ENCODE measurements at regions not wholly inside any gene's neighbourhood (a gene's known extent, or its start where the extent isn't known, plus 50 kb on each side); places are given as distances from the start of the nearest gene placed in this dataset.

DNA sequence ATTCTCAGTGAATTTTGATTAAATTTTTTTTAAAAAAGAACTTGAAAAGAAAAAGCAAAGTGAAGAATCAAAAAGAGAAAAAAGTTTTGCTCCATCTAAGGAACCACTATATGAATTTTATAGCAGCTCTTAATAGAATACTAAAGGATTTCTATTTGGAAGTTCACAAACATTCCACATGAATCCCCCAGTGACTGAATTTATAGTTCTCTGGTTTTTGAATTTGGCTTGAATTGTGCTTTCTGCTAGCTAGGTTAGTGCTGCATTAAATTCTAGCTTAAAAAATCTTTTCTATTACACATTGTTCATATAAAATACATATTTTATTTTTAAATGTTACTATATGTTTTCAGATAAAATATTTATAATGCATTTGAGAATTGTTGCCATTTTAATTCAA, 675.4 kb downstream of the RERGL start:
- DNase-seq (ENCODE audit: insufficient read length, low spot score) = no peak
- TF ChIP-seq, protein P1, sequence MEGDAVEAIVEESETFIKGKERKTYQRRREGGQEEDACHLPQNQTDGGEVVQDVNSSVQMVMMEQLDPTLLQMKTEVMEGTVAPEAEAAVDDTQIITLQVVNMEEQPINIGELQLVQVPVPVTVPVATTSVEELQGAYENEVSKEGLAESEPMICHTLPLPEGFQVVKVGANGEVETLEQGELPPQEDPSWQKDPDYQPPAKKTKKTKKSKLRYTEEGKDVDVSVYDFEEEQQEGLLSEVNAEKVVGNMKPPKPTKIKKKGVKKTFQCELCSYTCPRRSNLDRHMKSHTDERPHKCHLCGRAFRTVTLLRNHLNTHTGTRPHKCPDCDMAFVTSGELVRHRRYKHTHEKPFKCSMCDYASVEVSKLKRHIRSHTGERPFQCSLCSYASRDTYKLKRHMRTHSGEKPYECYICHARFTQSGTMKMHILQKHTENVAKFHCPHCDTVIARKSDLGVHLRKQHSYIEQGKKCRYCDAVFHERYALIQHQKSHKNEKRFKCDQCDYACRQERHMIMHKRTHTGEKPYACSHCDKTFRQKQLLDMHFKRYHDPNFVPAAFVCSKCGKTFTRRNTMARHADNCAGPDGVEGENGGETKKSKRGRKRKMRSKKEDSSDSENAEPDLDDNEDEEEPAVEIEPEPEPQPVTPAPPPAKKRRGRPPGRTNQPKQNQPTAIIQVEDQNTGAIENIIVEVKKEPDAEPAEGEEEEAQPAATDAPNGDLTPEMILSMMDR (IDR thresholded peaks at IDR 0.05; ENCODE audit: insufficient read depth, missing control alignments) = no peak
- FAIRE-seq = no peak

DNA sequence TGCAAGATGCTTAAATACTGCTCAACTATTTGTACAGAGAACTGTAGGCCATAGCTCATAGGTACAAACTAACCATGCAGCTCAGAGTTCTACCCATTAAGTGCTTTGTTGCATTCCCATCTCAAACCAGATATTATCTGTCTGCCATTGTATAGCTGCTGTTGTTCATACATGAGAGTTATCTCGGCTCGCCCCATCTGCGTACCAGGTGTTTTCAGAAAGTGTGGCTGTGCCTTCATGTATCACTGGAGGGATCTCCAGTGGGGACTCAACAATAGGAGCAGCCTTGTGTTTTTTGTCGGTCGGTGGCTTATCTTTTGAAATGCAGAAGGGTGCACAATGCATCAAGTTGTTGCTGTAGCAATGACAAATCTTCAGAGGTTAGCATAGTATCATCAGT, 678.3 kb downstream of the RERGL start:
- DNase-seq (ENCODE audit: insufficient read length, low spot score) = no peak
- TF ChIP-seq, protein P1 (IDR thresholded peaks at IDR 0.05; ENCODE audit: insufficient read depth, missing control alignments) = no peak
- no peak for FAIRE-seq

DNA sequence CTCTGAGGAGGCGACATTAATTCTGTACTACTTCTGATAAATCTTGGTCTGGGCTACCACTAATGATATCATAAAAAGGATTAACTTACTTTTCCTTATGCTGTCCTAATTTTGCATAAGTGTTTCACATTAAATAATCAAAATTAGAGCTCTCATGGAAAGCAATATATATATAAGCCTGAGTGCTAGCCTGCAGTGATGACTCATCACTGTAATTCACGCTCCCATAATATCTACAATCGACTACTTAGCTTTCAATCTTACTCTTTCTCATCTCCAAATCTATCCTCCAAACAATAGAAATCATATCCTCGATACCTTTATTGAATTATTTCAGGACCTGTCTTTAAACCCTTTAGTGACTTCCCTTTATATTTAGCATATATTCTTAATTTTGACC, 701.3 kb downstream of the RERGL start:
- TF ChIP-seq, protein P1 (IDR thresholded peaks at IDR 0.05; ENCODE audit: insufficient read depth, missing control alignments) = no peak
- FAIRE-seq = no peak
- no peak for DNase-seq (ENCODE audit: insufficient read length, low spot score)

DNA sequence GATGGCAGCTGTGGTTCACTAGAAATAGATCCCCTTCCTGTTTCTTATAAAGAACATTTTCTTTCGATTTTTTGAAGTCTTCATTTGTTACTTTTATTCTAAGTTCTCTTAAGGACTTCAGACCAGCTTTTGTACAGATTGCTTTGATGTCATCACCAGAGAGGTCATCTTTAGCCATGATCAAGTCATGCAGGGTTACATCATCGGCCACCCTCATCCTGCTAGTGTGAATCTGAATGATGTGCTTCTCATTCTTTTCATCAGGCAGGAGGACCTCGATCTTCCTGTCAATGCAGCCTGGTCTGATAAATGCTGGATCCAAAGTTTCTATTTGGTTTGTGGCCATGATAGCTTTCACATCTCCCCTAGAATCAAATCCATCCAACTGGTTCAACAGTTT, 706.7 kb downstream of the RERGL start:
- no peak for FAIRE-seq
- no peak for DNase-seq (ENCODE audit: insufficient read length, low spot score)
- TF ChIP-seq, protein P1 (IDR thresholded peaks at IDR 0.05; ENCODE audit: insufficient read depth, missing control alignments) = no peak

DNA sequence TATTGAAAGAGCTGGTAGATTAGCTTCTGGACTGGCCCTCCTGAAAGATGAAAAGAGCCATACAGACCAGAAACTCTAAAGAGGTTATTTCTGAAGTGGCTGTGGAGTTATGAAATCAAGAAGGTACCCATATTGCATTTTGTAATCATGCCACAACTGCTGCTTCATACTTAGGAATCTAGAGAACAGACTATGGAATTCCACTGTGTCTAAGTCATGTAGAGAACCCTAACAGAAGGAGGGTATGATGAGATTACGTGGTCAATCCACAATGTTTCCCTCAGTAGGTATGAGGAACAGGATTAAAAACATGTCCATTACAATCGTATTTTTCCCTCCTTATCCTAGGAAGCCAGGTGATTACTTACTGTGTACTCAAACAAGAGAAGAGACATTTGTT, 708.8 kb downstream of the RERGL start:
- FAIRE-seq (no peak), DNase-seq (ENCODE audit: insufficient read length, low spot score) (no peak)
- TF ChIP-seq, protein P1 (IDR thresholded peaks at IDR 0.05; ENCODE audit: insufficient read depth, missing control alignments) = no peak

DNA sequence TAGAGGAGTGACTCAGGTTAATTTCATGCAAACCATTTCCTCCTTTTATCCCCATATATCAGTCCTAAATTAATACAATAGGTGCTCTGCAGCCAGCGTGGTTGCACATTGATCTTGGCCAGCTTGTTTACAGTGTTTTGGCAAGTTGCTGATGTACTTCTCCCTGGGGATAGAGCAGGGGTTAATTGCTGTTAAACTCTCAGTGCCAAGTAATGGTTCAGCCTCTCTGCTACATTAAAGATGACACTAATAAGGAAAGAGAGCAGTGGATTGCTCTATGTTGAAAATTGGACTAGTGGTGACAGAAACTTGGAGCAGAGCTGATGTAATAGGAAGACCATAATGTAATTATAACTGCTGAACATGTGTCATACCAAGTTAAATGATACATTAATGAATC, 717.5 kb downstream of the RERGL start:
- DNase-seq (ENCODE audit: insufficient read length, low spot score) (no peak), FAIRE-seq (no peak)
- TF ChIP-seq, protein P1 (IDR thresholded peaks at IDR 0.05; ENCODE audit: insufficient read depth, missing control alignments) = no peak

DNA sequence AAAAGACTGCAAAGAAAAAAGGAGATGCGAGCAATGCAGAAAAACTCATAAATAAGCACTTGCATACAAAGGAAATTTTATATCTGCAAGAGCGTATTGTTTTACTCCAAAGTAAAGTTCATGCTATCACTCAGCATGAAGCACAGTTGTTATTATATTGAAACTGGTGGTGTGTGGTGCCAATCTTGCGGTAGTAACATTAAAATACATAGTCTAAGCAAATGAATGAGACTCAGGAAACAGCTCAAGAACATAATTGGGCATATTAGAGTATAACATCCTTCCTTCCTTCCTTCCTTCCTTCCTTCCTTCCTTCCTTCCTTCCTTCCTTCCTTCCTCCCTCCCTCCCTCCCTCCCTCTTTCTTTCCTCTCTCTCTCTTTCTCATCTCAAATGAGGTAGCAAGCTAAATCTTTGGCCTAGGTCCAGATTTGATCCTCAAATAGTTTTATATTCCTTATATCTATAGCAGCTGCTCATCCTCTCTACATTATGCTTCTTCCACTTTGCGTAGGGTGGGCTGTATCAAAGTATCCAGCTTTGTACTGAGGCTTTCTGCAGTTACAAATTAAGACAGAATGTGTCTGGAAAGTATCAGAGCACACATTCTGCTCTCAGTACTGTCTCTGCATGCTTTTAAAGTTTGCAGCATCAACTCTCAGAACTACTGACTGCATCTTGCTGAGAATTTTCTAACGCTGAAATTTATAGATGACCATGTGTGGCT, 718.3 kb downstream of the RERGL start:
- TF ChIP-seq, protein P1 (IDR thresholded peaks at IDR 0.05; ENCODE audit: insufficient read depth, missing control alignments) = no peak
- FAIRE-seq = no peak
- DNase-seq (ENCODE audit: insufficient read length, low spot score) = no peak

All from D721Med (cell line).